CD4-positive, CD25-positive, alpha-beta regulatory T cell (primary cell): ENCODE measurements at regions not wholly inside any gene's neighbourhood (a gene's known extent, or its start where the extent isn't known, plus 50 kb on each side); places are given as distances from the start of the nearest gene placed in this dataset.

Experiments used
- ATAC-seq, 2 donors: fragments of 150-1000 bp; cut with Tn5 transposase; one replicate each; pipeline ENCODE4 v1.10.0; 2021; ENCODE audit warnings: low read depth in 2 of 2, moderate number of reproducible peaks in 2 of 2, moderate library complexity in 1 of 2
- DNase-seq, 3 donors: peaks; one replicate each; pipeline versions ENCODE4 v3.0.0 to v3.0.0-alpha.2; 2012 to 2022; ENCODE audit warnings: mixed read lengths in 1 of 3
- H3K27ac ChIP-seq: one replicate; pipeline ENCODE4 v1.7.0; 2013; ENCODE audit warnings: mild to moderate bottlenecking, low read length; ENCODE audit not compliant: insufficient read depth, poor library complexity, severe bottlenecking
- H3K27me3 ChIP-seq: one replicate; pipeline ENCODE4 v1.7.0; 2013; ENCODE audit warnings: low read length; ENCODE audit not compliant: control insufficient read depth, insufficient read depth
- H3K36me3 ChIP-seq: one replicate; pipeline ENCODE4 v1.7.0; 2013; ENCODE audit warnings: mild to moderate bottlenecking, low read length, moderate library complexity; ENCODE audit not compliant: control insufficient read depth, insufficient read depth
- H3K4me1 ChIP-seq: 2 replicates; pipeline ENCODE4 v1.7.0; 2013; ENCODE audit warnings: mild to moderate bottlenecking, low read length; ENCODE audit not compliant: insufficient read depth, control insufficient read depth, poor library complexity, severe bottlenecking
- H3K4me3 ChIP-seq: one replicate; pipeline ENCODE4 v1.7.0; 2013; ENCODE audit warnings: low read depth, mild to moderate bottlenecking, low read length, moderate library complexity
- H3K9me3 ChIP-seq, 2 experiments: 1 replicate in 1 of 2; 2 replicates in 1 of 2; pipeline ENCODE4 v1.7.0; 2013; ENCODE audit warnings: low read length in 2 of 2, mild to moderate bottlenecking in 1 of 2, moderate library complexity in 1 of 2; ENCODE audit not compliant: control insufficient read depth in 2 of 2
- H3K27ac Mint-ChIP-seq, 3 donors: one replicate each; pipeline ENCODE4 v1.8.0; 2020 to 2022; ENCODE audit warnings: mild to moderate bottlenecking in 3 of 3, mixed read lengths in 3 of 3, moderate library complexity in 2 of 3
- H3K27me3 Mint-ChIP-seq: one replicate; pipeline ENCODE4 v1.8.0; 2022; ENCODE audit warnings: mild to moderate bottlenecking, mixed read lengths
- H3K36me3 Mint-ChIP-seq: one replicate; pipeline ENCODE4 v1.8.0; 2020; ENCODE audit warnings: mixed read lengths
- H3K4me1 Mint-ChIP-seq, 4 donors: one replicate each; pipeline ENCODE4 v1.8.0; 2020 to 2022; ENCODE audit warnings: mixed read lengths in 4 of 4, mild to moderate bottlenecking in 1 of 4
- H3K4me3 Mint-ChIP-seq, 4 donors: one replicate each; pipeline ENCODE4 v1.8.0; 2020 to 2022; ENCODE audit warnings: mild to moderate bottlenecking in 4 of 4, mixed read lengths in 4 of 4, moderate library complexity in 3 of 4
- H3K9me3 Mint-ChIP-seq, 7 donors: one replicate each; pipeline ENCODE4 v1.8.0; 2020 to 2022; ENCODE audit warnings: mixed read lengths in 7 of 7, mild to moderate bottlenecking in 3 of 7, moderate library complexity in 2 of 7

DNA sequence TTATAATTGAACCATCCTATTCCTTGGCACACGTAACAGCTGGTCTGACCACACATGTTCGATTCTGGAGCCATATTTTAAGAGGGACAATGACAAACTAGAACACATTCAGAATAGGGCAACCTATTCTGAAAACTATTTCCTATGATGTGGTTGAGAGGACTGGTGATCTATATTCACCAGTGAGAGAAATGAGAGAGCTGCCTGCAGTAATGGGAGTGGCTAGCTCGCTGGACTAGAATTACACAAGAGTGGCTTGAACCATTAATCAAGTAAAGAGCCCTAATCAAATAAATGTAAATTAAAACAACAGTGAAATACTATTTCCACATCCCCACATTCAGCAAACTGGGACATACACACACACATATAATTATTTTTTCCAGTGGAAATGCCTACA is 55.3 kb upstream of the LY86 start:
- H3K27ac Mint-ChIP-seq = no peak overlapping the region
- H3K27me3 Mint-ChIP-seq = peaks cover 14% of the 10 kb centered on the region
- no peaks in the 10 kb centered on the region for H3K36me3 ChIP-seq
- no peaks in the 10 kb centered on the region for H3K4me1 ChIP-seq
- no peaks in the 10 kb centered on the region for H3K4me1 Mint-ChIP-seq
- H3K36me3 Mint-ChIP-seq = no peaks in the 10 kb centered on the region
- ATAC-seq = no peak
- peaks cover 0 to 2% (median 0%) of the 10 kb centered on the region in 7 donors for H3K9me3 Mint-ChIP-seq
- H3K27ac ChIP-seq = no peak overlapping the region
- no peak overlapping the region for H3K4me3 ChIP-seq
- peaks cover 7% of the 10 kb centered on the region for H3K27me3 ChIP-seq
- no peak for DNase-seq
- no peaks in the 10 kb centered on the region for H3K9me3 ChIP-seq
- no peak overlapping the region for H3K4me3 Mint-ChIP-seq

DNA sequence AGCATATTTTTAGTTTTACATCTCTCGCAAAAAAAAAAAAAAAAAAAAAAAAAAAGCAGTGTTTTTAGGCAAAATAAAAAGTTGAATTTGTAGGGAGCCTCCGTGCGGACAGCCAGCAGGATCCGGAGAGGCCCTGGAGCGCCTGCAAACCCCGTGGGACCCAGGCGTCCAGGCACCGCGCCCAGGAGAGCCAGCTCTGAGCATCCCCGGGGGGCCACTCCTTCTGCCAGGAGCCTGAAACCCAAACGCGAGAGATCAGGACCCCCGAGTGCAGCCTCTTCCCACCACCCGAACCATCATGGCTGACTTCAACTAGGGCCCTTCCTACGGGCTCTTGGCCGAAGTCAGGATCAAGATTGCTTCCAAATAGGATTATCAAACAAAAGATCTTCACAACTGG is 54.1 kb upstream of the LY86 start:
- Histone ChIP-seq H3K36me3 (no peaks in the 10 kb centered on the region), H3K9me3 (no peaks in the 10 kb centered on the region), H3K4me3 (no peak overlapping the region), H3K27ac (no peak overlapping the region), H3K27me3 (peaks cover 3% of the 10 kb centered on the region), H3K4me1 (no peaks in the 10 kb centered on the region)
- Mint-ChIP-seq H3K27me3 (peaks cover 14% of the 10 kb centered on the region), H3K4me3 (no peak overlapping the region), H3K36me3 (no peaks in the 10 kb centered on the region), H3K27ac (no peak overlapping the region), H3K4me1 (peaks cover 0 to 3% (median 1%) of the 10 kb centered on the region in 4 donors), H3K9me3 (peaks cover 0 to 2% (median 0%) of the 10 kb centered on the region in 7 donors)
- DNase-seq = no peak
- ATAC-seq = no peak

DNA sequence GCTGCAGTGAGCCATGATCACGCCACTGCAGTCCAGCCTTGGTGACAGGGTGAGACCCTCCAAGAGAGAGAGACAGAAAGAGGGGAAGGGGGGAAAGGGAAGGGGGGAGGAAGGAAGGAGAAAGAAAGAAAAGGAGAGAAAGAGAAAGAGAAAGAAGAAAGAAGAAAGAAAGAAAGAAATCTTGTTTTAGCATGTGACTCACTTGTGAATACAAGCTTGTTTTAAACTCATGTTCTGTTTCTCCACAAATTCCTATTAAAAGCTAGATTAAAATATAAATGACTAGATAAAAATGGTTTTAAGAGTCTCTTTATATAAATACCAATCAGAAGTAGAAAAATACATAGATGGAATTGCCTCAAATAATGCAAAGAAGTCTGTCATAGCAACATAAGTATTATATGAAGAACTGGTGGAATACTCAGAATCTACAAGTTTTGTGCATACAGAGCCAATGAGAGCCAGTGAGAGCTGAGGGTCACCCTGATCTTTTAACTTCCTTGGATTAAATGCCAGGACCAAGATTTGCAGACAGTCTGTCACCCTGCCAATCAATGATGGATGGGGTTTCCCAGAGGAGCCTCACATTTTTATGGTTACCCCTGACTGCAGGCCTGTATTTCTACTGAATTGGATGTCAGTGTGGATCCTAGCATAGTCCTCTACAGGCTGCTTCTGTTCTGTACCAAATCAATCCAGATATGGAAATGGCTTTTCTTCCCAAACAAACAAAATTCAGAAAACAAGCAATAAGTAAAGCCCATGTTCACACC is 50.8 kb upstream of the LY86 start:
- H3K4me3 Mint-ChIP-seq = no peak overlapping the region
- peak overlapping the region in 1 of 3 donors; percentile 7 for H3K27ac Mint-ChIP-seq
- no peaks in the 10 kb centered on the region for H3K36me3 ChIP-seq
- H3K36me3 Mint-ChIP-seq = no peaks in the 10 kb centered on the region
- H3K9me3 ChIP-seq = no peaks in the 10 kb centered on the region
- no peak overlapping the region for H3K4me3 ChIP-seq
- no peak for DNase-seq
- H3K4me1 ChIP-seq = no peaks in the 10 kb centered on the region
- no peak overlapping the region for H3K27ac ChIP-seq
- no peak for ATAC-seq
- H3K27me3 Mint-ChIP-seq = peaks cover 11% of the 10 kb centered on the region
- peaks cover 7% of the 10 kb centered on the region for H3K27me3 ChIP-seq
- peaks cover 0 to 3% (median 1%) of the 10 kb centered on the region in 4 donors for H3K4me1 Mint-ChIP-seq
- peaks cover 0 to 4% (median 0%) of the 10 kb centered on the region in 7 donors for H3K9me3 Mint-ChIP-seq

DNA sequence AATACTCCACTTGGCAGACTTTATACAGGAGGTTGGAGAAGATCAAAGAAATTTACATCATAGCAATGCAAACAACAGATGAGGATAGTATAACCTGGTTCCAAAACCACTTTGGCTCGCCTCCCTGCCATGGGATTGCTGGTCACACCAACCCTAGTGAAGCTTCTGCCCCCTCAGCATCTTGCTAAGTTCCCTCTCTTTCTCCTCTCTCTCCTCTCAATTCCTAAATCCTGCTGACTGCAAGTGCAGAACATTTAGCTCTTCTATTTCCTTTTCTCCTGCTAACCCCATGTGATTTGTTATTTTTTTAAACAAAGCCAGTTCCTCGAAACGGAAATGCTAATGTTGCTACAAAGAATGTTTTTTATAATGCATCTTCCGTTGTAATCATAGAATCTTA is 50.3 kb upstream of the LY86 start:
- Histone ChIP-seq H3K27me3 (peaks cover 8% of the 10 kb centered on the region), H3K4me3 (no peak overlapping the region), H3K36me3 (no peaks in the 10 kb centered on the region), H3K9me3 (no peaks in the 10 kb centered on the region), H3K4me1 (no peaks in the 10 kb centered on the region), H3K27ac (no peak overlapping the region)
- H3K9me3 Mint-ChIP-seq = peaks cover 0 to 4% (median 0%) of the 10 kb centered on the region in 7 donors
- ATAC-seq = no peak
- H3K4me1 Mint-ChIP-seq = peaks cover 0 to 3% (median 1%) of the 10 kb centered on the region in 4 donors
- H3K36me3 Mint-ChIP-seq = no peaks in the 10 kb centered on the region
- peak overlapping the region in 1 of 3 donors; percentile 26 for H3K27ac Mint-ChIP-seq
- peaks cover 9% of the 10 kb centered on the region for H3K27me3 Mint-ChIP-seq
- no peak overlapping the region for H3K4me3 Mint-ChIP-seq
- no peak for DNase-seq
